Left kidney (tissue), 1 donor: ENCODE measurements at regions not wholly inside any gene's neighbourhood (a gene's known extent, or its start where the extent isn't known, plus 50 kb on each side); places are given as distances from the start of the nearest gene placed in this dataset.
A peak's percentile ranks its signal among the peaks of the same experiment; 100 is the strongest.
"Not testable (repeated sequence)": the region's sequence is repeated elsewhere in the genome, so short reads cannot be mapped to it uniquely, and the experiment has no call there.

ENCODE experiments used
- DNase-seq: peaks from one replicate; pipeline ENCODE4 v3.0.0-alpha.2; 2013

- no peak for DNase-seq
Observed at GRCh38 chr5:26538226-26538625, 500.2 kb downstream of the CDH9 start.

- DNase-seq, result no peak
Observed at GRCh38 chr5:26535215-26535614, 503.2 kb downstream of the CDH9 start.

GRCh38 chr5:26530305-26530704 lies 508.1 kb downstream of the CDH9 start:
- DNase-seq, result no peak

- no peak for DNase-seq
Observed at GRCh38 chr5:26519245-26519644, 519.1 kb downstream of the CDH9 start.

- no peak for DNase-seq
Observed at GRCh38 chr5:26518065-26518464, 520.3 kb downstream of the CDH9 start.

GRCh38 chr5:26498972-26499371 lies 539.4 kb downstream of the CDH9 start:
- no peak for DNase-seq

GRCh38 chr5:26495437-26495836 lies 542.9 kb downstream of the CDH9 start:
- no peak for DNase-seq

GRCh38 chr5:26492906-26493459 lies 545.4 kb downstream of the CDH9 start:
- no peak for DNase-seq

GRCh38 chr5:26487553-26487952 lies 550.8 kb downstream of the CDH9 start:
- no peak for DNase-seq

- DNase-seq, result no peak
Observed at GRCh38 chr5:26486631-26487030, 551.8 kb downstream of the CDH9 start.

- DNase-seq, result not testable (repeated sequence)
Observed at GRCh38 chr5:26485146-26485860, 553.1 kb downstream of the CDH9 start.

- peak; percentile 19 for DNase-seq
Observed at GRCh38 chr5:26482810-26483375, 555.5 kb downstream of the CDH9 start.

GRCh38 chr5:26482076-26482809 lies 556.1 kb downstream of the CDH9 start:
- no peak for DNase-seq

GRCh38 chr5:26470439-26470838 lies 567.9 kb downstream of the CDH9 start:
- no peak for DNase-seq

- no peak for DNase-seq
Observed at GRCh38 chr5:26439121-26439520, 599.3 kb downstream of the CDH9 start.

GRCh38 chr5:26434688-26435087 lies 603.7 kb downstream of the CDH9 start:
- DNase-seq, result no peak

GRCh38 chr5:26432386-26432785 lies 606.0 kb downstream of the CDH9 start:
- DNase-seq, result no peak

- DNase-seq, result no peak
Observed at GRCh38 chr5:26430323-26430722, 608.1 kb downstream of the CDH9 start.

- DNase-seq, result no peak
Observed at GRCh38 chr5:26427281-26427680, 611.1 kb downstream of the CDH9 start.

GRCh38 chr5:26419987-26420386 lies 618.4 kb downstream of the CDH9 start:
- DNase-seq, result no peak

GRCh38 chr5:26416911-26417310 lies 621.5 kb downstream of the CDH9 start:
- no peak for DNase-seq

GRCh38 chr5:26415987-26416779 lies 622.2 kb downstream of the CDH9 start:
- no peak for DNase-seq
